ENCODE measurements at regions not wholly inside any gene's neighbourhood (a gene's known extent, or its start where the extent isn't known, plus 50 kb on each side); places are given as distances from the start of the nearest gene placed in this dataset.

DNA sequence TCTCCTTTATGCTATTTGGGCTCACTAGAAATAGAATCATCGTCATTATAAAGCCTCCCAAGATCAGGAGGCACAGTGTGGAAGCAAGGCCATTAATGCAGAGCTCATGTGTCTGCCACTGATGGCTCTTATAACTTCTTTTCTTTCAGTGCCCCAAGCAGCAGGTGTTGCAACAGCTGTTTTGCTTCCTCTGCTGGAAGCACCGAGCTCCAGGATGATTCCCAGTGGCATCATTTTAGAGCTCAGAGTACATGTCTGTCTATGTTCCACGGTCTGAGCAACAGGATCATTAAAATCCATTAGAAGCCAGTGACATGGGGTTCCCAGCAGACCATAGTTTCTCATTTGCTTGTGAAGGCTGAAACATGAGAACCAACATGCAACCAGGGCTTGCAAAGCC is 803.0 kb upstream of the FAT3 start:
- TF ChIP-seq, protein P1, sequence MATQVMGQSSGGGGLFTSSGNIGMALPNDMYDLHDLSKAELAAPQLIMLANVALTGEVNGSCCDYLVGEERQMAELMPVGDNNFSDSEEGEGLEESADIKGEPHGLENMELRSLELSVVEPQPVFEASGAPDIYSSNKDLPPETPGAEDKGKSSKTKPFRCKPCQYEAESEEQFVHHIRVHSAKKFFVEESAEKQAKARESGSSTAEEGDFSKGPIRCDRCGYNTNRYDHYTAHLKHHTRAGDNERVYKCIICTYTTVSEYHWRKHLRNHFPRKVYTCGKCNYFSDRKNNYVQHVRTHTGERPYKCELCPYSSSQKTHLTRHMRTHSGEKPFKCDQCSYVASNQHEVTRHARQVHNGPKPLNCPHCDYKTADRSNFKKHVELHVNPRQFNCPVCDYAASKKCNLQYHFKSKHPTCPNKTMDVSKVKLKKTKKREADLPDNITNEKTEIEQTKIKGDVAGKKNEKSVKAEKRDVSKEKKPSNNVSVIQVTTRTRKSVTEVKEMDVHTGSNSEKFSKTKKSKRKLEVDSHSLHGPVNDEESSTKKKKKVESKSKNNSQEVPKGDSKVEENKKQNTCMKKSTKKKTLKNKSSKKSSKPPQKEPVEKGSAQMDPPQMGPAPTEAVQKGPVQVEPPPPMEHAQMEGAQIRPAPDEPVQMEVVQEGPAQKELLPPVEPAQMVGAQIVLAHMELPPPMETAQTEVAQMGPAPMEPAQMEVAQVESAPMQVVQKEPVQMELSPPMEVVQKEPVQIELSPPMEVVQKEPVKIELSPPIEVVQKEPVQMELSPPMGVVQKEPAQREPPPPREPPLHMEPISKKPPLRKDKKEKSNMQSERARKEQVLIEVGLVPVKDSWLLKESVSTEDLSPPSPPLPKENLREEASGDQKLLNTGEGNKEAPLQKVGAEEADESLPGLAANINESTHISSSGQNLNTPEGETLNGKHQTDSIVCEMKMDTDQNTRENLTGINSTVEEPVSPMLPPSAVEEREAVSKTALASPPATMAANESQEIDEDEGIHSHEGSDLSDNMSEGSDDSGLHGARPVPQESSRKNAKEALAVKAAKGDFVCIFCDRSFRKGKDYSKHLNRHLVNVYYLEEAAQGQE (IDR thresholded peaks at IDR 0.05; ENCODE audit: low read depth), result no peak
- TF ChIP-seq TAF1 (IDR thresholded peaks at IDR 0.05; ENCODE audit: low read depth), result no peak
- TF ChIP-seq FOXM1 (IDR thresholded peaks at IDR 0.05; ENCODE audit: borderline replicate concordance, low read depth), result no peak
- TF ChIP-seq RAD21 (IDR thresholded peaks at IDR 0.05; ENCODE audit: low read depth), result no peak
- no peak for TF ChIP-seq NFIC (IDR thresholded peaks at IDR 0.05)
- no peak for TF ChIP-seq ZBTB7A (IDR thresholded peaks at IDR 0.05; ENCODE audit: low read depth)
- no peak for TF ChIP-seq EGR1 (IDR thresholded peaks at IDR 0.05)
- no peak for TF ChIP-seq EP300 (IDR thresholded peaks at IDR 0.05; ENCODE audit: borderline replicate concordance)
- TF ChIP-seq YY1 (IDR thresholded peaks at IDR 0.05; ENCODE audit: low read depth), result no peak

Data from Ishikawa (cell line).